ENCODE measurements at regions not wholly inside any gene's neighbourhood (a gene's known extent, or its start where the extent isn't known, plus 50 kb on each side); places are given as distances from the start of the nearest gene placed in this dataset.

DNA sequence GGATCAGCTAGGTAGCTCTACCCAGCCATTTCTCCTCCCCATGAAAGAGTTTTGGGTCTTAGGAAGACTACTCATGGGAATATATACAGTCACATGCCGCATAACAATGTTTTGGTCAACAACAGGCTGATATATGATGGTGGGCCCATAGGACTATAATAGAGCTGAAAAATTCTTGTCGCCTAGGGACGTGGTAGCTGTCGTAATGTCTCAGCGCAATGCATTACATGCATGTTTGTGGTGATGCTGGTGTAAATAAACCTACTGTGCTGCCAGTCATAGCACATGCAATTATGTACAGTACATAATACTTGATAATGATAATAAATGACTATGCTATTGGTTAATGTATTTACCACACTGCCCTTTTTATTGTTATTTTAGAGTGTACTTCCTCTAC lies 78.2 kb upstream of the DLX6 start:
- Mint-ChIP-seq H3K9me3 (peaks cover 0 to 4% (median 0%) of the 10 kb centered on the region in 3 donors), H3K27ac (no peak overlapping the region), H3K36me3 (no peaks in the 10 kb centered on the region)

DNA sequence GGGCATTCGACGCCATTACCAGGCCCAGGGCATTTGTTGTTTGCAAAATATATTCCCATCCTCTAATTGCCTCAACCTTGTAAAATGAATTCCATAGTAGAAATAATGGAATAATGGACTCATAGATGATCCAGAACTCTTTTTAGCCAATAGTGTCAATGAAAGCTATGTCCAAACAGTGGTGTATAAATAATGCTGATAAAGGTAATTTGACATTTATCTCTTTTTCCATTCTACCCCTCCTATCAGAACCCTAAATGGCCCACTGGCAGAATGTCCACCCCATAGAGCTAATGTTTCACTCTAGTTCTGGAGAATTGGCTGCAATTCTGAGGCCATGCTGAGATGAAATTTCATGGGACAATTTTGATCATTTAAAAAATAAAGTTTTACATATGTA lies 76.4 kb upstream of the DLX6 start:
- no peaks in the 10 kb centered on the region for H3K4me1 Mint-ChIP-seq
- no peak overlapping the region for H3K27ac Mint-ChIP-seq
- H3K4me3 Mint-ChIP-seq = no peak overlapping the region
- H3K27me3 Mint-ChIP-seq = no peaks in the 10 kb centered on the region
- H3K36me3 Mint-ChIP-seq = no peaks in the 10 kb centered on the region
- H3K9me3 Mint-ChIP-seq = peaks cover 0 to 2% (median 0%) of the 10 kb centered on the region in 3 donors

More for the DNA sequence above, 78.2 kb upstream of the DLX6 start:
- H3K4me1 Mint-ChIP-seq = no peaks in the 10 kb centered on the region
- H3K27me3 Mint-ChIP-seq = no peaks in the 10 kb centered on the region
- no peak overlapping the region for H3K4me3 Mint-ChIP-seq

DNA sequence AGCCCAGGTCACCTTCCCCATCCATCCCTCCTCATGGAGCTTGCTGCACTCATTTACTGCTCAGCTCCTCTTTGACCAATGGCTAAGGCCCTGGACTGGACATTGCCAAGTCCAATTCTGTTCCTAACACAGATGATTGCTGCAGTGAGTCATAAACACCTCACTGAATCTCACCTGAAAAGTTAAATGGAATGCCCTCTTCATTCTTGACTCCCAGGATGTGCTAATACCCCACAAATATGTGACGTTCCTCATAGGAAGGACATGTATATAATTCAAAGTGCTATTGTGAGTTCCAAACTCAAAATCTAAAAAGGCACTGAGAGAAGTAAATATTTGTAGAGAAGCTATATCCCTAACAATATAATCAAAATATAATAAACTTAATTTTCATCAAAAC lies 73.5 kb upstream of the DLX6 start:
- Mint-ChIP-seq H3K4me3 (no peak overlapping the region), H3K27ac (no peak overlapping the region), H3K36me3 (no peaks in the 10 kb centered on the region), H3K9me3 (peaks cover 0 to 2% (median 0%) of the 10 kb centered on the region in 3 donors), H3K4me1 (no peaks in the 10 kb centered on the region), H3K27me3 (no peaks in the 10 kb centered on the region)

DNA sequence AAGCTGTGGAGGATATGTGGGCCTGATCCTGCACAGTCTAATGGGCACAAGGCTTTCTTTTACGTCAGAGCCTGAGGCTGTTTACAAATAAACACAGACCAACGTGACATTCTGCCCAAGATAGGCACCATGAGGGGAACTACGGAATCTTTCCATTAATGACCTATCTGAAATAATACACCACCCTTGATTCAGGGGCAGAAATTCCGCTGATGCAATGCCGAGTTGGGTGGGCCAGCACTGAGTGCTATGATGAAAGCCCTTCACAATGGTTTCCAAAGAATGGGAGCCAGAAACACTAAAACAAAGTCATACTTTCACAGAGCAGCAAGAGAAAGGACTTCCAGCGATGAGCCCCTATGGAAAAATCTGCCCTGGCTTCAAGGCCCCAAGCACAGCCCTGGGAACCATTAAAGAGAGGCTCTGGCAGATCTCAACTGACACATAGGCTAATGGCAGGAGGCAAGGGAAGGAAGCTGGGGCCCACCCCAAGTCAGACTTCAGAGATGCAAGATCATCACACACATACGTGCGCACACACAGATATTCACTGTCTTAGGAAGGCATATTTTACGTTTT lies 72.2 kb upstream of the DLX6 start:
- Mint-ChIP-seq H3K27me3 (no peaks in the 10 kb centered on the region), H3K36me3 (no peaks in the 10 kb centered on the region), H3K4me1 (no peaks in the 10 kb centered on the region), H3K27ac (no peak overlapping the region), H3K4me3 (no peak overlapping the region), H3K9me3 (peaks cover 0 to 2% (median 0%) of the 10 kb centered on the region in 3 donors)

DNA sequence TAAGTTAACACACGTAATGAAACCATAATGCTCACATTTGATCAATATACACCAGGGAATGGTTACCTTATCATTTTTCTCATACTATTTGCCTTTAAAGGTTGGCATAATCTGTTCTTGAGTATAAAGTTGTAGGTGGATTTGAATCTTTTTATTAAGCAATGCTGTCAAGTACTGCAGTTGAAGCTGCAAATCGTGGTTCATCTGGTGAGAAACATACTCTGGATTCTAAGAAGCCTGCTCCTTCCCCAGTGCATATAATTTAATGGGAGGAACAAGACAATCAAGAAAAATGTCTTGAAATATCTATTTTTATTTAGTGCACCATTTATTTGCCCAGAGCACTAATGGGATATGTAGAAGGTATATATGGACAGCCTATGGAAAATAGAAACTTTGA lies 68.7 kb upstream of the DLX6 start:
- no peaks in the 10 kb centered on the region for H3K27me3 Mint-ChIP-seq
- no peaks in the 10 kb centered on the region for H3K9me3 Mint-ChIP-seq
- H3K4me3 Mint-ChIP-seq = no peak overlapping the region
- H3K27ac Mint-ChIP-seq = no peak overlapping the region
- no peaks in the 10 kb centered on the region for H3K4me1 Mint-ChIP-seq
- no peaks in the 10 kb centered on the region for H3K36me3 Mint-ChIP-seq

DNA sequence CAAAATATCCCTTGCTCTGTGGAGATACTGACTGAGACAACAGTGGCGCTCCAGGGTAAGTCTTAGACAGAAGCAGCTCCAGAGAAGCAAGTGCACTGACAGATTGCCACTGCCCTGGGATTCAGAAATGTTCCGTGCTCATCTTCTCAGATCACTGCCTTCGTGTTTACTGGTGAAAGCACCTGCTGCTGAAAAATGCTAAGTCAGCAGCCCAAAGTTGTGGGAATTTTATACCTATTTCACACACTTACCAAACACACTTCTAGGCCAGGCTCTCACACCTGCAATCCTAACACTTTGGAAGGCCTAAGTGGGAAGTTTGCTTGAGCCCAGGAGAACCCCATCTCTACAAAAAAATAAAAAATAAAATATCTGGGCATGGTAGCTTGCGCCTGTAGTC lies 63.2 kb upstream of the DLX6 start:
- Mint-ChIP-seq H3K27ac (no peak overlapping the region), H3K27me3 (no peaks in the 10 kb centered on the region), H3K4me1 (no peaks in the 10 kb centered on the region), H3K4me3 (no peak overlapping the region), H3K36me3 (no peaks in the 10 kb centered on the region), H3K9me3 (no peaks in the 10 kb centered on the region)

DNA sequence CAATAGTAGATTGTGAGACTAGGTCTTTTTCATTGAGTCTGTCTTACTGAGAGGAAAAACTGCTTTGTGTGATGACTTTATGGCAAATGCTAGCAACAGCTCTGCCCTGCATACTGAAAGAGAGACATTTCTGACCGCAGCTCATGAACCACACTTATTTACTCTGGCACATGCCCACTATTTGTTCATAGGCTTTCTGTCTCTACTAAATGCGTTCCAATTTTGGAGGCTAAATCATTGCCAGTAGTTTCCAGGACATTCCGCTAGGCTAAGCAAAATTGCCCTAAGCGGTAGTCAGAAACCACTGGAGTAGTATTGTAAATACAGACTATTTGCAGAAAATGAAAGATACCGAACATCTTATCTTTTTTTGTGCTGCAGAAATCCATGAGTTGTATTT lies 55.6 kb upstream of the DLX6 start:
- H3K27me3 Mint-ChIP-seq = peaks cover 2% of the 10 kb centered on the region
- H3K4me1 Mint-ChIP-seq = no peaks in the 10 kb centered on the region
- H3K27ac Mint-ChIP-seq = no peak overlapping the region
- H3K4me3 Mint-ChIP-seq = no peak overlapping the region
- no peaks in the 10 kb centered on the region for H3K36me3 Mint-ChIP-seq
- H3K9me3 Mint-ChIP-seq = peaks cover 0 to 4% (median 0%) of the 10 kb centered on the region in 3 donors

DNA sequence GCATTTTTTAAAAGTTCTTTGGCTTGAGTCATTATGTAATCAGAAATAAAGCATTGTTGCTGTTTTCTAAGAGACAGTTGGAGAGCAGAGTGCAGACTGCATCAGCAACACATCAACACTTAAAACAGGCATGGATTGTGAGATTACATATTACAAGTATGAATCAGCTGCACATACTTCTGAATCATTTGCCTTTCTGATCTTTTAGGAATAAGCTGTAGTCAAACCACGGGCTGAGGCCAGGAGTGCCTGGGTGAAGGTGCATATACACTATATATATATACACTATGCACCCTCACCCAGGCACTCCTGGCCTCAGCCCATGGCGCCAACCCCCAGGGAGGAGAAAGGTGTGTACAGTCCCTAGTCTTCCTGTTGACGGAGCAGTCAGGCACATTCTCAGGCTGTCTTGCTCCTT lies 52.4 kb upstream of the DLX6 start:
- no peaks in the 10 kb centered on the region for H3K36me3 Mint-ChIP-seq
- no peak overlapping the region for H3K27ac Mint-ChIP-seq
- H3K27me3 Mint-ChIP-seq = peaks cover 2% of the 10 kb centered on the region
- no peaks in the 10 kb centered on the region for H3K4me1 Mint-ChIP-seq
- peaks cover 0 to 4% (median 0%) of the 10 kb centered on the region in 3 donors for H3K9me3 Mint-ChIP-seq
- no peak overlapping the region for H3K4me3 Mint-ChIP-seq

DNA sequence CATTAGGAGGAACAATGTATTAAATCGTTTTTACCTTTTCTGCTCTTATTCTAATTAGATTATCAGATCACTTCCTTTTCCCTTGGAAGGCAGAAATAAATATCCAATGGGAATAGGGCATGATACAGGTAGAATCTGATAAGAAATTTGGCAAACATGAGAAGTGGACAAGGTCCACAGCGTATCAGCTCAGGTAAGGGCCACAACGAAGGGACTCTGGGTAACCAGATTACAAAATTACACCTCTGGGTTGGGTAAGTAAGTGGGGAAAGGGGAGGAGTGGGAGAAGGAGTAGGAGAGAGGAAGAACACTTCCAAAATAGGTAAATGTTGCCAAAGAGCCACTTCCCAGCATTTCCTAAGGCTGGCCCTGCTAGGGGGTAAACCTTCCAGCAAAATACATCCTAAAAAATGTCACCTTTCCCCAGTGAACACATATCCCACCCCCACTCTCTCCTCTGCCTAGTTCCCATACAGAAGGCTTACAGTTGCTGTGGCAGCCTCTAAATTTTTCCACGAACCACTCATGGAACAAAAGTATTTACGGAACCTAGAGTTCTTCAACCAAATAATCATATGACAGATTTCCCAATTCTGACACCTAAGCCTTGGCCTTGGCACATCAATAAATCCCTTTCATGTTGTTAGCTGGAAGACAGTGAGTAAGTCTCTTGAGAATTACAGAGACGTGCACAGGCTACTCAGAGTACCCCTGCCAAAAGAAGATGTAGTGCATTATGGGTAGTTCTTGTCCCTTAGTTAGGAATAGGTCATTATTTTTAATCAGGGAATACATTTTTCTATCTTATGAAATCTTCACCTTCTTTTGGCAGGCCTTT lies 51.5 kb upstream of the DLX6 start:
- Mint-ChIP-seq H3K4me3 (no peak overlapping the region), H3K4me1 (no peaks in the 10 kb centered on the region), H3K27me3 (peaks cover 2% of the 10 kb centered on the region), H3K27ac (no peak overlapping the region), H3K36me3 (no peaks in the 10 kb centered on the region), H3K9me3 (peaks cover 0 to 4% (median 2%) of the 10 kb centered on the region in 3 donors)

All from IgD-negative memory B cell (primary cell).